ENCODE measurements at regions not wholly inside any gene's neighbourhood (a gene's known extent, or its start where the extent isn't known, plus 50 kb on each side); places are given as distances from the start of the nearest gene placed in this dataset.

GRCh38 chr10:71075086-71075758 lies 137.1 kb upstream of the UNC5B start:
- DNase-seq (ENCODE audit: low spot score): no peak
- peaks cover 14% of the 10 kb centered on the region for H3K27me3 Mint-ChIP-seq (ENCODE audit: unreplicated experiment)
- TF ChIP-seq CTCF (IDR thresholded peaks at IDR 0.05; ENCODE audit: unreplicated experiment): no peak
- H3K4me1 Mint-ChIP-seq (ENCODE audit: unreplicated experiment): peaks cover 2% of the 10 kb centered on the region
- no peak overlapping the region for H3K27ac Mint-ChIP-seq (ENCODE audit: unreplicated experiment)
- no peaks in the 10 kb centered on the region for H3K9me3 Mint-ChIP-seq (ENCODE audit: unreplicated experiment)
- no peak overlapping the region for H3K4me3 Mint-ChIP-seq (ENCODE audit: unreplicated experiment)
- H3K36me3 Mint-ChIP-seq (ENCODE audit: low read depth, unreplicated experiment): no peaks in the 10 kb centered on the region

GRCh38 chr10:71075759-71076472 lies 136.5 kb upstream of the UNC5B start:
- H3K27ac Mint-ChIP-seq (ENCODE audit: unreplicated experiment): no peak overlapping the region
- H3K27me3 Mint-ChIP-seq (ENCODE audit: unreplicated experiment): peaks cover 11% of the 10 kb centered on the region
- H3K9me3 Mint-ChIP-seq (ENCODE audit: unreplicated experiment): no peaks in the 10 kb centered on the region
- DNase-seq (ENCODE audit: low spot score): no peak
- TF ChIP-seq CTCF (IDR thresholded peaks at IDR 0.05; ENCODE audit: unreplicated experiment): no peak
- no peak overlapping the region for H3K4me3 Mint-ChIP-seq (ENCODE audit: unreplicated experiment)
- no peaks in the 10 kb centered on the region for H3K36me3 Mint-ChIP-seq (ENCODE audit: low read depth, unreplicated experiment)
- peaks cover 2% of the 10 kb centered on the region for H3K4me1 Mint-ChIP-seq (ENCODE audit: unreplicated experiment)

GRCh38 chr10:71076473-71077142 lies 135.8 kb upstream of the UNC5B start:
- Mint-ChIP-seq H3K4me1 (ENCODE audit: unreplicated experiment) (peaks cover 2% of the 10 kb centered on the region), H3K27ac (ENCODE audit: unreplicated experiment) (no peak overlapping the region), H3K4me3 (ENCODE audit: unreplicated experiment) (no peak overlapping the region), H3K36me3 (ENCODE audit: low read depth, unreplicated experiment) (no peaks in the 10 kb centered on the region), H3K9me3 (ENCODE audit: unreplicated experiment) (no peaks in the 10 kb centered on the region), H3K27me3 (ENCODE audit: unreplicated experiment) (peaks cover 13% of the 10 kb centered on the region)
- no peak for DNase-seq (ENCODE audit: low spot score)
- TF ChIP-seq CTCF (IDR thresholded peaks at IDR 0.05; ENCODE audit: unreplicated experiment): no peak

GRCh38 chr10:71077143-71077581 lies 135.2 kb upstream of the UNC5B start:
- H3K27me3 Mint-ChIP-seq (ENCODE audit: unreplicated experiment): peaks cover 9% of the 10 kb centered on the region

More at GRCh38 chr10:71077143-71077581, 135.2 kb upstream of the UNC5B start:
- Mint-ChIP-seq H3K4me3 (ENCODE audit: unreplicated experiment) (no peak overlapping the region), H3K9me3 (ENCODE audit: unreplicated experiment) (no peaks in the 10 kb centered on the region), H3K27ac (ENCODE audit: unreplicated experiment) (no peak overlapping the region), H3K4me1 (ENCODE audit: unreplicated experiment) (peaks cover 2% of the 10 kb centered on the region), H3K36me3 (ENCODE audit: low read depth, unreplicated experiment) (no peaks in the 10 kb centered on the region)
- DNase-seq (ENCODE audit: low spot score): no peak
- no peak for TF ChIP-seq CTCF (IDR thresholded peaks at IDR 0.05; ENCODE audit: unreplicated experiment)
